ENCODE measurements at regions not wholly inside any gene's neighbourhood (a gene's known extent, or its start where the extent isn't known, plus 50 kb on each side); places are given as distances from the start of the nearest gene placed in this dataset.

- DNase-seq (ENCODE audit: low read depth, low spot score): no peak
- no peak for FAIRE-seq
- H3K9me3 ChIP-seq (replicated peaks; ENCODE audit: control insufficient read depth, insufficient read depth, low read length): no peaks in the 10 kb centered on the region
- H3K79me2 ChIP-seq (ENCODE audit: control insufficient read depth, insufficient read depth, low read length): no peaks in the 10 kb centered on the region
- no peak overlapping the region for H3K9ac ChIP-seq (replicated peaks; ENCODE audit: extremely low read depth, insufficient read depth, low read length)
- no TSS peak for BruUV-seq (replicated peaks)
- POLR2A ChIA-PET: no interaction called here
- H3K4me3 ChIP-seq (replicated peaks in 1 of 3; ENCODE audit: insufficient read depth in 1 of 3, low read depth in 1 of 3, low read length in 3 of 3): no peak overlapping the region
- no peaks in the 10 kb centered on the region for H3K9me1 ChIP-seq (replicated peaks; ENCODE audit: control insufficient read depth, extremely low read depth, insufficient read depth, low read length)
- intact Hi-C loops (cut with micrococcal nuclease): no loop called here
- H3K27ac ChIP-seq (ENCODE audit: insufficient read depth, low read depth, low read length): no peak overlapping the region
- CTCF ChIA-PET: no interaction called here
- H4K20me1 ChIP-seq (replicated peaks; ENCODE audit: control insufficient read depth, extremely low read depth, insufficient read depth, low read length): no peaks in the 10 kb centered on the region
- no peak overlapping the region for H3K4me2 ChIP-seq (ENCODE audit: insufficient read depth, low read length)
- no peaks in the 10 kb centered on the region for H3K27me3 ChIP-seq (ENCODE audit: control insufficient read depth in 2 of 2, insufficient read depth in 2 of 2, low read length in 2 of 2)
- no peak overlapping the region for H2AFZ ChIP-seq (ENCODE audit: low read depth, low read length)
- dilution Hi-C loops (cut with MboI; ENCODE audit: extremely low pct_ligation_motif_present, low sequenced_read_pairs): no loop called here
- H3K36me3 ChIP-seq (ENCODE audit: control insufficient read depth in 2 of 2, extremely low read depth in 1 of 2, insufficient read depth in 2 of 2, low read length in 2 of 2): no peaks in the 10 kb centered on the region
- TF ChIP-seq JUN (IDR thresholded peaks at IDR 0.05; ENCODE audit: borderline replicate concordance, insufficient read depth, insufficient read length, low read depth): no peak
- TF ChIP-seq GATA2 (IDR thresholded peaks at IDR 0.05; ENCODE audit: insufficient read depth, insufficient read length, low read depth, low read length): no peak
- no peak for TF ChIP-seq EZH2 (IDR thresholded peaks at IDR 0.05; ENCODE audit: borderline replicate concordance, low read depth, low read length, severe bottlenecking)
- no peak for TF ChIP-seq MYC (IDR thresholded peaks at IDR 0.05; ENCODE audit: low read depth, low read length)
- TF ChIP-seq, protein P1, sequence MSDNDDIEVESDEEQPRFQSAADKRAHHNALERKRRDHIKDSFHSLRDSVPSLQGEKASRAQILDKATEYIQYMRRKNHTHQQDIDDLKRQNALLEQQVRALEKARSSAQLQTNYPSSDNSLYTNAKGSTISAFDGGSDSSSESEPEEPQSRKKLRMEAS (IDR thresholded peaks at IDR 0.05; ENCODE audit: insufficient read depth, insufficient read length): no peak
- no peak for TF ChIP-seq POLR2A (IDR thresholded peaks at IDR 0.05; ENCODE audit: low read depth, low read length)
- TF ChIP-seq POLR2AphosphoS5 (IDR thresholded peaks at IDR 0.05; ENCODE audit: insufficient read depth, low read depth, low read length): no peak
- no peak for TF ChIP-seq CTCF (IDR thresholded peaks at IDR 0.05; ENCODE audit: extremely low read depth in 1 of 2, insufficient read depth in 1 of 2, low read depth in 1 of 2, low read length in 2 of 2)
- no peak for TF ChIP-seq FOS (IDR thresholded peaks at IDR 0.05; ENCODE audit: borderline replicate concordance, insufficient read depth, low read length)
- peaks cover 3% of the 10 kb centered on the region for H3K4me1 ChIP-seq (ENCODE audit: control insufficient read depth, extremely low read depth, insufficient read depth, low read length)
Observed at GRCh38 chr7:115125750-115126149, 203.9 kb downstream of the MDFIC start.

Measured in endothelial cell of umbilical vein (primary cell).